CD14-positive monocyte (primary cell): ENCODE measurements at regions not wholly inside any gene's neighbourhood (a gene's known extent, or its start where the extent isn't known, plus 50 kb on each side); places are given as distances from the start of the nearest gene placed in this dataset.

Experiments used
- DNase-seq, 3 donors: peaks; one replicate each; pipeline ENCODE4 v3.0.0-alpha.2; 2011 to 2022
- H2AFZ ChIP-seq: 2 replicates; pipeline ENCODE4 v1.6.0; 2012; ENCODE audit warnings: mild to moderate bottlenecking, low read depth, low read length, inconsistent platforms; ENCODE audit not compliant: insufficient read depth, poor library complexity, severe bottlenecking
- H3K27ac ChIP-seq, 2 donors: 1 replicate in 1 of 2; 2 replicates in 1 of 2; pipeline ENCODE4 v1.5.1; 2012 to 2013; ENCODE audit warnings: low read length in 2 of 2, control low read depth in 1 of 2, inconsistent platforms in 1 of 2, low read depth in 1 of 2, mild to moderate bottlenecking in 1 of 2
- H3K27me3 ChIP-seq, 2 donors: one replicate each; pipeline versions ENCODE4 v1.6.0 to v1.6.1; 2011 to 2013; ENCODE audit warnings: low read length in 2 of 2; ENCODE audit not compliant: control insufficient read depth in 2 of 2, insufficient read depth in 2 of 2
- H3K36me3 ChIP-seq, 2 donors: replicated peaks in 1 of 2; 1 replicate in 1 of 2; 2 replicates in 1 of 2; pipeline versions ENCODE4 v1.5.1 to v1.6.1; 2012 to 2013; ENCODE audit warnings: low read length in 2 of 2, control low read depth in 1 of 2, inconsistent platforms in 1 of 2, mild to moderate bottlenecking in 1 of 2; ENCODE audit not compliant: insufficient read depth in 2 of 2, control insufficient read depth in 1 of 2
- H3K4me1 ChIP-seq, 2 donors: 1 replicate in 1 of 2; 2 replicates in 1 of 2; pipeline versions ENCODE4 v1.5.1 to v1.6.1; 2012 to 2013; ENCODE audit warnings: low read length in 2 of 2, control low read depth in 1 of 2, inconsistent platforms in 1 of 2, mild to moderate bottlenecking in 1 of 2, moderate library complexity in 1 of 2; ENCODE audit not compliant: insufficient read depth in 2 of 2, control insufficient read depth in 1 of 2
- H3K4me2 ChIP-seq: replicated peaks from 2 replicates; pipeline ENCODE3; 2012; ENCODE audit warnings: low read length, moderate library complexity, mild to moderate bottlenecking; ENCODE audit not compliant: poor library complexity, severe bottlenecking; ENCODE audit errors: extremely low read depth
- H3K4me3 ChIP-seq, 3 experiments: fragments of 200-600 bp in 1 of 3; sonication (generic) in 1 of 3; replicated peaks in 1 of 3; 1 replicate in 2 of 3; 2 replicates in 1 of 3; pipeline ENCODE4 v1.5.1; 2011 to 2013; ENCODE audit warnings: low read length in 3 of 3, mild to moderate bottlenecking in 3 of 3, control low read depth in 2 of 3, low read depth in 2 of 3, inconsistent platforms in 1 of 3, moderate library complexity in 1 of 3
- H3K79me2 ChIP-seq: 2 replicates; pipeline ENCODE4 v1.6.0; 2012; ENCODE audit warnings: mild to moderate bottlenecking, control low read depth, inconsistent platforms, low read length, moderate library complexity; ENCODE audit not compliant: insufficient read depth
- H3K9ac ChIP-seq: 2 replicates; pipeline ENCODE4 v1.6.0; 2017; ENCODE audit warnings: low read length, mild to moderate bottlenecking; ENCODE audit not compliant: insufficient read depth, poor library complexity, severe bottlenecking
- H3K9me3 ChIP-seq, 2 donors: replicated peaks in 1 of 2; 1 replicate in 1 of 2; 2 replicates in 1 of 2; pipeline versions ENCODE4 v1.5.1 to v1.6.1; 2012 to 2013; ENCODE audit warnings: low read length in 2 of 2, control low read depth in 1 of 2; ENCODE audit not compliant: control insufficient read depth in 1 of 2, insufficient read depth in 1 of 2
- H4K20me1 ChIP-seq: 2 replicates; pipeline ENCODE4 v1.6.0; 2012; ENCODE audit warnings: mild to moderate bottlenecking, low read length, control low read depth, moderate library complexity; ENCODE audit not compliant: insufficient read depth
- H3K27ac Mint-ChIP-seq, 7 donors: one replicate each; pipeline ENCODE4 v1.8.0; 2020; ENCODE audit warnings: mild to moderate bottlenecking in 7 of 7, mixed read lengths in 7 of 7, moderate library complexity in 6 of 7, inconsistent platforms in 2 of 7
- H3K27me3 Mint-ChIP-seq, 3 donors: one replicate each; pipeline ENCODE4 v1.8.0; 2021 to 2022; ENCODE audit warnings: low read depth in 3 of 3, mild to moderate bottlenecking in 3 of 3, mixed read lengths in 3 of 3, moderate library complexity in 3 of 3, inconsistent platforms in 1 of 3
- H3K36me3 Mint-ChIP-seq, 2 donors: one replicate each; pipeline ENCODE4 v1.8.0; 2020; ENCODE audit warnings: mixed read lengths in 2 of 2, inconsistent platforms in 1 of 2, mild to moderate bottlenecking in 1 of 2
- H3K4me1 Mint-ChIP-seq: one replicate; pipeline ENCODE4 v1.8.0; 2020; ENCODE audit warnings: mild to moderate bottlenecking, mixed read lengths
- H3K4me3 Mint-ChIP-seq, 2 donors: one replicate each; pipeline ENCODE4 v1.8.0; 2020; ENCODE audit warnings: mild to moderate bottlenecking in 2 of 2, mixed read lengths in 2 of 2, moderate library complexity in 1 of 2
- H3K9me3 Mint-ChIP-seq, 7 donors: one replicate each; pipeline ENCODE4 v1.8.0; 2020 to 2022; ENCODE audit warnings: mixed read lengths in 7 of 7, mild to moderate bottlenecking in 6 of 7, moderate library complexity in 6 of 7, inconsistent platforms in 2 of 7
- WGBS: methylation state at CpG from one replicate; pipeline ENCODE4 v1.1.5; 2013; ENCODE audit warnings: missing lambda C conversion rate; ENCODE audit not compliant: insufficient coverage; 5-methylcytosine and 5-hydroxymethylcytosine counted together
- intact Hi-C, 2 donors: fragments of 100-400 bp; cut with micrococcal nuclease; formaldehyde crosslinking; loops; one replicate each; pipeline versions ENCODE4 v1.15.0 to v1.15.1; 2023
- TF ChIP-seq, protein P1 (sequence below): fragments of 200-600 bp; IDR thresholded peaks from one replicate; pipeline ENCODE4 v1.8.0; 2022; ENCODE audit warnings: antibody characterized with exemption, mild to moderate bottlenecking

- H3K27me3 Mint-ChIP-seq = peaks cover 5 to 19% (median 6%) of the 10 kb centered on the region in 3 donors
- Histone ChIP-seq H3K4me3 (no peak overlapping the region), H3K4me2 (no peak overlapping the region), H3K27me3 (peaks cover 3 to 11% of the 10 kb centered on the region in 2 donors), H3K27ac (no peak overlapping the region), H3K9ac (no peak overlapping the region), H2AFZ (no peak overlapping the region), H3K79me2 (no peaks in the 10 kb centered on the region), H3K9me3 (no peaks in the 10 kb centered on the region), H3K4me1 (no peaks in the 10 kb centered on the region), H3K36me3 (no peaks in the 10 kb centered on the region), H4K20me1 (no peaks in the 10 kb centered on the region)
- no peak overlapping the region for H3K4me3 Mint-ChIP-seq
- TF ChIP-seq, protein P1, sequence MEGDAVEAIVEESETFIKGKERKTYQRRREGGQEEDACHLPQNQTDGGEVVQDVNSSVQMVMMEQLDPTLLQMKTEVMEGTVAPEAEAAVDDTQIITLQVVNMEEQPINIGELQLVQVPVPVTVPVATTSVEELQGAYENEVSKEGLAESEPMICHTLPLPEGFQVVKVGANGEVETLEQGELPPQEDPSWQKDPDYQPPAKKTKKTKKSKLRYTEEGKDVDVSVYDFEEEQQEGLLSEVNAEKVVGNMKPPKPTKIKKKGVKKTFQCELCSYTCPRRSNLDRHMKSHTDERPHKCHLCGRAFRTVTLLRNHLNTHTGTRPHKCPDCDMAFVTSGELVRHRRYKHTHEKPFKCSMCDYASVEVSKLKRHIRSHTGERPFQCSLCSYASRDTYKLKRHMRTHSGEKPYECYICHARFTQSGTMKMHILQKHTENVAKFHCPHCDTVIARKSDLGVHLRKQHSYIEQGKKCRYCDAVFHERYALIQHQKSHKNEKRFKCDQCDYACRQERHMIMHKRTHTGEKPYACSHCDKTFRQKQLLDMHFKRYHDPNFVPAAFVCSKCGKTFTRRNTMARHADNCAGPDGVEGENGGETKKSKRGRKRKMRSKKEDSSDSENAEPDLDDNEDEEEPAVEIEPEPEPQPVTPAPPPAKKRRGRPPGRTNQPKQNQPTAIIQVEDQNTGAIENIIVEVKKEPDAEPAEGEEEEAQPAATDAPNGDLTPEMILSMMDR = no peak
- no peaks in the 10 kb centered on the region for H3K4me1 Mint-ChIP-seq
- H3K27ac Mint-ChIP-seq = no peak overlapping the region
- intact Hi-C loops = no loop called here
- no peaks in the 10 kb centered on the region for H3K36me3 Mint-ChIP-seq
- 94% methylated on average over 2 of the region's 9 CpGs for WGBS
- peaks cover 0 to 1% (median 0%) of the 10 kb centered on the region in 7 donors for H3K9me3 Mint-ChIP-seq
- DNase-seq = no peak
These were observed 123.6 kb upstream of the TNPO1 start for GRCh38 chr5:72692651-72693442.

GRCh38 chr5:72692231-72692637 is 124.2 kb upstream of the TNPO1 start:
- no peak overlapping the region for H3K27ac Mint-ChIP-seq
- Histone ChIP-seq H4K20me1 (no peaks in the 10 kb centered on the region), H3K9me3 (no peaks in the 10 kb centered on the region), H3K79me2 (no peaks in the 10 kb centered on the region), H3K27ac (no peak overlapping the region), H3K9ac (no peak overlapping the region), H2AFZ (no peak overlapping the region), H3K27me3 (peaks cover 3 to 11% of the 10 kb centered on the region in 2 donors), H3K4me3 (no peak overlapping the region), H3K36me3 (no peaks in the 10 kb centered on the region), H3K4me2 (no peak overlapping the region), H3K4me1 (no peaks in the 10 kb centered on the region)
- no peaks in the 10 kb centered on the region for H3K36me3 Mint-ChIP-seq
- no peak for DNase-seq
- intact Hi-C loops = no loop called here
- H3K4me1 Mint-ChIP-seq = no peaks in the 10 kb centered on the region
- WGBS = no CpG with 5 or more reads among the region's 4 CpGs
- H3K9me3 Mint-ChIP-seq = peaks cover 0 to 1% (median 0%) of the 10 kb centered on the region in 7 donors
- H3K27me3 Mint-ChIP-seq = peaks cover 5 to 19% (median 6%) of the 10 kb centered on the region in 3 donors
- TF ChIP-seq, protein P1 = no peak
- H3K4me3 Mint-ChIP-seq = no peak overlapping the region
